ENCODE measurements at regions not wholly inside any gene's neighbourhood (a gene's known extent, or its start where the extent isn't known, plus 50 kb on each side); places are given as distances from the start of the nearest gene placed in this dataset.

DNA sequence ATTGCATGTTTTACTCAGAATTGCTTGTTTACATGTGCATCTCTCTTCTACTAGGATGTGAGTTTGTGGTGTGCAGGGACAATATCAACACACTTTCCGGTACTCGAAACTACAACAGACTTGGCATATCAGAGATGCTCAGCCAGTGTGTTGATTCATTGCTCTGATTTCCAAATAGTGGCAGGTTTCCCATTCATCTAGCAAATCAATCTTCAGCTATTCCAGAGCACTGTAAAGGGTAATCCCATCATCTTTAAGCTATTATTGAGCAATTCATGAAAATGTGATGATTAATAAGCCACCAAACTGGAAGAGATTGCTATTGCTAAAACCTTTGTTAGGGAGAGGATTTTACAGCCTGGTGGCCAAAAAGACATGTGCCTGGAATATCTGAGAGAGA lies 574.2 kb upstream of the CPEB2 start:
- Histone ChIP-seq H3K27ac (ENCODE audit: low read depth in 2 of 2, low read length in 1 of 2) (no peak overlapping the region), H3F3A (replicated peaks; ENCODE audit: insufficient read depth) (no peaks in the 10 kb centered on the region), H4K20me1 (ENCODE audit: insufficient read depth) (no peaks in the 10 kb centered on the region), H2AFZ (ENCODE audit: low read depth) (no peak overlapping the region), H3K4me3 (ENCODE audit: low read depth in 2 of 2, low read length in 1 of 2) (no peak overlapping the region), H3K9ac (no peak overlapping the region), H3K79me2 (ENCODE audit: insufficient read depth) (no peaks in the 10 kb centered on the region), H3K36me3 (replicated peaks in 1 of 2; ENCODE audit: control insufficient read depth in 1 of 2, insufficient read depth in 2 of 2, low read length in 1 of 2) (no peaks in the 10 kb centered on the region), H3K4me2 (no peak overlapping the region), H3K4me1 (ENCODE audit: control insufficient read depth in 1 of 2, insufficient read depth in 2 of 2, low read depth in 1 of 2, low read length in 1 of 2) (no peaks in the 10 kb centered on the region), H3K9me2 (no peaks in the 10 kb centered on the region), H3K9me3 (no peaks in the 10 kb centered on the region), H3K27me3 (ENCODE audit: insufficient read depth) (no peaks in the 10 kb centered on the region)
- no peak for DNase-seq
- POLR2A ChIA-PET, result no interaction called here
- WGBS (ENCODE audit: low lambda C conversion rate), result 60% methylated on average over 2 of the region's 2 CpGs
- TF ChIP-seq POLR2AphosphoS5 (IDR thresholded peaks at IDR 0.05; ENCODE audit: low read depth, low read length), result no peak
- no peak for TF ChIP-seq TEAD4 (IDR thresholded peaks at IDR 0.05; ENCODE audit: borderline replicate concordance, insufficient read depth)
- no peak for TF ChIP-seq FOSL2 (IDR thresholded peaks at IDR 0.05; ENCODE audit: borderline replicate concordance, low read depth)
- TF ChIP-seq FOXJ3 (CRISPR knock-in tag; IDR thresholded peaks at IDR 0.05), result no peak
- TF ChIP-seq MEF2A (IDR thresholded peaks at IDR 0.05; ENCODE audit: borderline replicate concordance, low read depth), result no peak
- TF ChIP-seq TCF12 (IDR thresholded peaks at IDR 0.05), result no peak
- TF ChIP-seq, protein P1, sequence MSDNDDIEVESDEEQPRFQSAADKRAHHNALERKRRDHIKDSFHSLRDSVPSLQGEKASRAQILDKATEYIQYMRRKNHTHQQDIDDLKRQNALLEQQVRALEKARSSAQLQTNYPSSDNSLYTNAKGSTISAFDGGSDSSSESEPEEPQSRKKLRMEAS (IDR thresholded peaks at IDR 0.05; ENCODE audit: low read depth), result no peak
- no peak for TF ChIP-seq YY1 (IDR thresholded peaks at IDR 0.05; ENCODE audit: low read depth)
- TF ChIP-seq, protein P2, sequence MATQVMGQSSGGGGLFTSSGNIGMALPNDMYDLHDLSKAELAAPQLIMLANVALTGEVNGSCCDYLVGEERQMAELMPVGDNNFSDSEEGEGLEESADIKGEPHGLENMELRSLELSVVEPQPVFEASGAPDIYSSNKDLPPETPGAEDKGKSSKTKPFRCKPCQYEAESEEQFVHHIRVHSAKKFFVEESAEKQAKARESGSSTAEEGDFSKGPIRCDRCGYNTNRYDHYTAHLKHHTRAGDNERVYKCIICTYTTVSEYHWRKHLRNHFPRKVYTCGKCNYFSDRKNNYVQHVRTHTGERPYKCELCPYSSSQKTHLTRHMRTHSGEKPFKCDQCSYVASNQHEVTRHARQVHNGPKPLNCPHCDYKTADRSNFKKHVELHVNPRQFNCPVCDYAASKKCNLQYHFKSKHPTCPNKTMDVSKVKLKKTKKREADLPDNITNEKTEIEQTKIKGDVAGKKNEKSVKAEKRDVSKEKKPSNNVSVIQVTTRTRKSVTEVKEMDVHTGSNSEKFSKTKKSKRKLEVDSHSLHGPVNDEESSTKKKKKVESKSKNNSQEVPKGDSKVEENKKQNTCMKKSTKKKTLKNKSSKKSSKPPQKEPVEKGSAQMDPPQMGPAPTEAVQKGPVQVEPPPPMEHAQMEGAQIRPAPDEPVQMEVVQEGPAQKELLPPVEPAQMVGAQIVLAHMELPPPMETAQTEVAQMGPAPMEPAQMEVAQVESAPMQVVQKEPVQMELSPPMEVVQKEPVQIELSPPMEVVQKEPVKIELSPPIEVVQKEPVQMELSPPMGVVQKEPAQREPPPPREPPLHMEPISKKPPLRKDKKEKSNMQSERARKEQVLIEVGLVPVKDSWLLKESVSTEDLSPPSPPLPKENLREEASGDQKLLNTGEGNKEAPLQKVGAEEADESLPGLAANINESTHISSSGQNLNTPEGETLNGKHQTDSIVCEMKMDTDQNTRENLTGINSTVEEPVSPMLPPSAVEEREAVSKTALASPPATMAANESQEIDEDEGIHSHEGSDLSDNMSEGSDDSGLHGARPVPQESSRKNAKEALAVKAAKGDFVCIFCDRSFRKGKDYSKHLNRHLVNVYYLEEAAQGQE (IDR thresholded peaks at IDR 0.05; ENCODE audit: low read depth, low read length), result no peak
- TF ChIP-seq, protein P3, sequence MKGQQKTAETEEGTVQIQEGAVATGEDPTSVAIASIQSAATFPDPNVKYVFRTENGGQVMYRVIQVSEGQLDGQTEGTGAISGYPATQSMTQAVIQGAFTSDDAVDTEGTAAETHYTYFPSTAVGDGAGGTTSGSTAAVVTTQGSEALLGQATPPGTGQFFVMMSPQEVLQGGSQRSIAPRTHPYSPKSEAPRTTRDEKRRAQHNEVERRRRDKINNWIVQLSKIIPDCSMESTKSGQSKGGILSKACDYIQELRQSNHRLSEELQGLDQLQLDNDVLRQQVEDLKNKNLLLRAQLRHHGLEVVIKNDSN (IDR thresholded peaks at IDR 0.05; ENCODE audit: borderline replicate concordance, low read depth), result no peak
- no peak for TF ChIP-seq SIN3A (IDR thresholded peaks at IDR 0.05; ENCODE audit: borderline replicate concordance, low read depth, low read length)
- TF ChIP-seq TAF1 (IDR thresholded peaks at IDR 0.05; ENCODE audit: borderline replicate concordance, low read depth, low read length), result no peak
- no peak for TF ChIP-seq FOXM1 (IDR thresholded peaks at IDR 0.05; ENCODE audit: low read depth)
- TF ChIP-seq ELF1 (IDR thresholded peaks at IDR 0.05), result no peak
- no peak for TF ChIP-seq RXRA (IDR thresholded peaks at IDR 0.05; ENCODE audit: borderline replicate concordance, low read depth)
- TF ChIP-seq, protein P4, sequence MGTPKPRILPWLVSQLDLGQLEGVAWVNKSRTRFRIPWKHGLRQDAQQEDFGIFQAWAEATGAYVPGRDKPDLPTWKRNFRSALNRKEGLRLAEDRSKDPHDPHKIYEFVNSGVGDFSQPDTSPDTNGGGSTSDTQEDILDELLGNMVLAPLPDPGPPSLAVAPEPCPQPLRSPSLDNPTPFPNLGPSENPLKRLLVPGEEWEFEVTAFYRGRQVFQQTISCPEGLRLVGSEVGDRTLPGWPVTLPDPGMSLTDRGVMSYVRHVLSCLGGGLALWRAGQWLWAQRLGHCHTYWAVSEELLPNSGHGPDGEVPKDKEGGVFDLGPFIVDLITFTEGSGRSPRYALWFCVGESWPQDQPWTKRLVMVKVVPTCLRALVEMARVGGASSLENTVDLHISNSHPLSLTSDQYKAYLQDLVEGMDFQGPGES (IDR thresholded peaks at IDR 0.05; ENCODE audit: low read depth, low read length), result no peak
- TF ChIP-seq SMC3 (IDR thresholded peaks at IDR 0.05; ENCODE audit: low read depth, low read length), result no peak
- no peak for TF ChIP-seq EZH2phosphoT487 (IDR thresholded peaks at IDR 0.05; ENCODE audit: borderline replicate concordance, low read depth)
- TF ChIP-seq, protein P5, sequence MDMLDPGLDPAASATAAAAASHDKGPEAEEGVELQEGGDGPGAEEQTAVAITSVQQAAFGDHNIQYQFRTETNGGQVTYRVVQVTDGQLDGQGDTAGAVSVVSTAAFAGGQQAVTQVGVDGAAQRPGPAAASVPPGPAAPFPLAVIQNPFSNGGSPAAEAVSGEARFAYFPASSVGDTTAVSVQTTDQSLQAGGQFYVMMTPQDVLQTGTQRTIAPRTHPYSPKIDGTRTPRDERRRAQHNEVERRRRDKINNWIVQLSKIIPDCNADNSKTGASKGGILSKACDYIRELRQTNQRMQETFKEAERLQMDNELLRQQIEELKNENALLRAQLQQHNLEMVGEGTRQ (IDR thresholded peaks at IDR 0.05; ENCODE audit: borderline replicate concordance, low read depth, low read length), result no peak
- CTCF ChIA-PET, result no interaction called here

All from SK-N-SH (cell line).